ENCODE measurements at regions not wholly inside any gene's neighbourhood (a gene's known extent, or its start where the extent isn't known, plus 50 kb on each side); places are given as distances from the start of the nearest gene placed in this dataset.
A peak's percentile ranks its signal among the peaks of the same experiment; 100 is the strongest.
"Not testable (repeated sequence)": the region's sequence is repeated elsewhere in the genome, so short reads cannot be mapped to it uniquely, and the experiment has no call there.

DNA sequence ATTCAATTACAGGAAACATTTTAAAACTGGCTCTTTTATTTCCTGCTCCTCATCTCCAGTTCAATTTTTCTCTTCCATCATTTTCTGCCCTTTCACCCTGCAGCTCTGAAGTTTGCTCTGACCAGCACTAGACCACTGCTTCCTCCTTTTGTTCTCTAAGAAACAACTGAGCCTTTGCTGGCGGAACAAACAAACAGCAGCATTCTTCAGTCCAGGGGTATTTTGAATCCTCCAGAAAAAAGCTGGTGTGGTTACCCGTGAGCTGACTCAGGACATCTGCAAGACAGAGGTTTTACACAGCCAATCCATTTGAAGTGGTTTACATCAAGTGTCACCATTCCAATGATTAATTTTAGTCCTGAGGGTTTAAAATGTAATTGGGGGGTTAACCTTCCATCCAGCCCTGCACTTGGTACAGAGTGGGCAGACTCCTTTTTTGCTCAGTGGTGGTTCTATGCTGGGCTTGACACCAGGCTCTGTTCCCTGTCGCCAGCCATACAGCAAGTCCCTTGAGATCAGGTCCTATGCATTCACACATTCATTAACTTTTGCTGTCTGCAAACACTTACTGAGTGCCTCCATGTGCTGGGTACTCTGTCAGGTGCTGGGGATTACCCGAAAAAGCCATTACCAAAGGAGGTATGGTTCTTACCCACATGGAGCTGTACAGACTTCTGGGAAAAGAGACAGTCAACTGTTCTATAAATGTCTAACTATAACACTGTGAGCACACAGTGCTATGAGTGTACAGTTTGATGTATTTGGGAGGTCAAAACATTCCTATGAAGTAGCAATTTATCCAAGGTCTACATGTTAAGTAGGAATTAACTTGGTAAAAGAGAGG, 909.4 kb upstream of the GYPC start:
- no peaks in the 10 kb centered on the region for H3K4me1 ChIP-seq (ENCODE audit: low read depth)
- intact Hi-C loops (cut with DNase I, micrococcal nuclease), result no loop called here
- H3K4me3 ChIP-seq, result no peak overlapping the region
- TF ChIP-seq, protein P1, sequence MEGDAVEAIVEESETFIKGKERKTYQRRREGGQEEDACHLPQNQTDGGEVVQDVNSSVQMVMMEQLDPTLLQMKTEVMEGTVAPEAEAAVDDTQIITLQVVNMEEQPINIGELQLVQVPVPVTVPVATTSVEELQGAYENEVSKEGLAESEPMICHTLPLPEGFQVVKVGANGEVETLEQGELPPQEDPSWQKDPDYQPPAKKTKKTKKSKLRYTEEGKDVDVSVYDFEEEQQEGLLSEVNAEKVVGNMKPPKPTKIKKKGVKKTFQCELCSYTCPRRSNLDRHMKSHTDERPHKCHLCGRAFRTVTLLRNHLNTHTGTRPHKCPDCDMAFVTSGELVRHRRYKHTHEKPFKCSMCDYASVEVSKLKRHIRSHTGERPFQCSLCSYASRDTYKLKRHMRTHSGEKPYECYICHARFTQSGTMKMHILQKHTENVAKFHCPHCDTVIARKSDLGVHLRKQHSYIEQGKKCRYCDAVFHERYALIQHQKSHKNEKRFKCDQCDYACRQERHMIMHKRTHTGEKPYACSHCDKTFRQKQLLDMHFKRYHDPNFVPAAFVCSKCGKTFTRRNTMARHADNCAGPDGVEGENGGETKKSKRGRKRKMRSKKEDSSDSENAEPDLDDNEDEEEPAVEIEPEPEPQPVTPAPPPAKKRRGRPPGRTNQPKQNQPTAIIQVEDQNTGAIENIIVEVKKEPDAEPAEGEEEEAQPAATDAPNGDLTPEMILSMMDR (IDR thresholded peaks at IDR 0.05), result no peak
- DNase-seq (no peak), ATAC-seq (no peak)
- no peaks in the 10 kb centered on the region for H3K9me3 ChIP-seq
- no peaks in the 10 kb centered on the region for H3K36me3 ChIP-seq (ENCODE audit: low read depth)

DNA sequence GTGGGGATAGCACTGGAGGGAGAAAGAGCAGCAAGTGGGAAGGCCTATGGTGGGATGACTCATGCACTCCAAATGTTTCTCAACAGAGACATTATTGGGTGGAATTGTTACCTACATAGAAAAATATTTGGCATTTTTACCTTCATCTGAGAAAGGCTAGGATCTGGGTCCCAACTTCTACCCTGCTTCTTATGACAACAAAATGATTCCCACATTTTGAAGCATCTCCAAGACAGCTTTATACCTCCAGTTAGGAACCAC, 908.9 kb upstream of the GYPC start:
- DNase-seq, result no peak
- Histone ChIP-seq H3K9me3 (no peaks in the 10 kb centered on the region), H3K4me1 (ENCODE audit: low read depth) (no peaks in the 10 kb centered on the region), H3K4me3 (no peak overlapping the region), H3K36me3 (ENCODE audit: low read depth) (no peaks in the 10 kb centered on the region)
- no peak for ATAC-seq
- intact Hi-C loops (cut with DNase I, micrococcal nuclease), result no loop called here
- TF ChIP-seq, protein P1 (IDR thresholded peaks at IDR 0.05), result no peak

DNA sequence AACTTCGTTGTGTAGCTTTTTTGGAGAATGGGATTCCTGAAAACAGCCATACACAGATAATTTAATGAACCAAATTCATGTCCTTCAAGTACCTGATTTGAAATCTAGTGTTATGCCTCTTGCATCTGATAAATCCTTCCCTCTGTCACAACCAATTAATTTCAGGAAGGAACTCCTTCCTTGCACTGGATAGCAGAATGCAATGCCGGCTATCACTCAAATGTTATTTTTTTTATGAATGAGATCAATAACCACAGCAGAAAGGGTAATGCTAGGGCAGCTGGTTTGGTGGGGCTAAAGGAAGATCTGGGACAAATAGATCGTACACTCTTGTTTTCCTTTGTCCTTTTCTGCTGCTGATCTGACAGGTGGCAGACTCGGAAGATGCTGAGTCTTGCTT, 899.5 kb upstream of the GYPC start:
- intact Hi-C loops (cut with DNase I, micrococcal nuclease), result no loop called here
- no peak for DNase-seq
- ATAC-seq, result no peak
- Histone ChIP-seq H3K9me3 (no peaks in the 10 kb centered on the region), H3K4me3 (no peak overlapping the region), H3K4me1 (ENCODE audit: low read depth) (no peaks in the 10 kb centered on the region), H3K36me3 (ENCODE audit: low read depth) (no peaks in the 10 kb centered on the region)
- TF ChIP-seq, protein P1 (IDR thresholded peaks at IDR 0.05), result no peak

DNA sequence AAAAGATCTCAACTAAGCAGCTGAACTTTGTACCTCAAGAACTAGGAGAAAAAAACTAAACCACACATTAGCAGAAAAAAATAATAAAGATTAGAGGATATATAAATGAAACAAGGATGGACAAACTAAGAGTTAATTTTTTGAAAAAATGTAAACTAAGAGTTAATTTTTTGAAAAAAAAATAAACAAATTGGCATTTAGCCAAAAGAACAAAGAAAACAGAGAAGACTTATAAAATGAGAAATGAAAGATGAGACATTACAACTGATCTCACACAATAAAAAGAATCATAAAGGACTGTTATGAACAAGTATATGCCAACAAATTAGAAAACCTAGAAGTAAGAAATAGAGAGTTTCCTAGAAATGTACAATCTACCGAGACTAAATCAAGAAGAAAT, 859.2 kb upstream of the GYPC start:
- Histone ChIP-seq H3K4me3 (no peak overlapping the region), H3K9me3 (no peaks in the 10 kb centered on the region), H3K4me1 (ENCODE audit: low read depth) (no peaks in the 10 kb centered on the region), H3K36me3 (ENCODE audit: low read depth) (no peaks in the 10 kb centered on the region)
- no peak for DNase-seq
- ATAC-seq, result no peak
- TF ChIP-seq, protein P1 (IDR thresholded peaks at IDR 0.05), result no peak
- intact Hi-C loops (cut with DNase I, micrococcal nuclease), result no loop called here

DNA sequence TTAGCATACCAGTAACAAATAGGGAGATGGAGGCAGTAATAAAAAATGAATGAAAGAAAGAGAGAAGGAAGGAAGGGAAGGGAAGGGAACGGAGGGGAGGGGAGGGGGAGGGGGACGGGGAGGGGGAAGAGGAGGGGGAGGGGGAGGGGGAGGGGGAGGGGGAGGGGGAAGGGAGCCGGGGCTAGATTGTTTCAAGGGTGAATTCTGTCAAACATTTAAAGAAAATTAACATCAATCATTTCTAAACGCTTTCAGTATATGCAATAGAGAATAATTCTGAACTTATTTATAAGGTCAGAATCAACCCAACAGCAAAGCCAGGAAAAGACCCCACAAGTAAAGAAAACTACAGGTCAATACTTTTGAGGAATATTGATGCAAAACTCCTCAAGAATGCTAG, 858.8 kb upstream of the GYPC start:
- Histone ChIP-seq H3K9me3 (no peaks in the 10 kb centered on the region), H3K4me3 (no peak overlapping the region), H3K4me1 (ENCODE audit: low read depth) (no peaks in the 10 kb centered on the region), H3K36me3 (ENCODE audit: low read depth) (no peaks in the 10 kb centered on the region)
- no peak for ATAC-seq
- intact Hi-C loops (cut with DNase I, micrococcal nuclease), result no loop called here
- DNase-seq, result no peak
- TF ChIP-seq, protein P1 (IDR thresholded peaks at IDR 0.05), result no peak

DNA sequence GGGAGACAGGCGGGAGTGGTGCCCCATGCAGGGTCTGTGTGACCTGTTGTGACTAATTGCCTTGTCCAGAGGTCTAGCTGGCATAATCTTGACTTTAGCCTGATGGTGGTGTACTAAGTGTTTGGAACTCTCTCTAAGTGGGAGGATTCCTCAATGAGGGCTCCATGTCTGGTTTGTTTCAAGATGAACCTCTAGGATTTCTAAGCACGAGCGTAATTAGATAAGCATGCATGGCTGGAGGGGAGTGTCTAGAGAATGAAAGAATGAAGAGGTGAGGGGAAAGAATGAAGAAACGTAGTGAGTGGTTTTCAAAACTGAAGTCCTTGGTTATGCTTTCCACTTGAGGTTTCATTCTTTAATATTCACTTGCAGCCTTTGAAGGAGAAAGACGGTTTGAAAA, 833.2 kb upstream of the GYPC start:
- no peaks in the 10 kb centered on the region for H3K4me1 ChIP-seq (ENCODE audit: low read depth)
- DNase-seq (no peak), ATAC-seq (no peak)
- intact Hi-C loops (cut with DNase I, micrococcal nuclease), result no loop called here
- no peaks in the 10 kb centered on the region for H3K9me3 ChIP-seq
- H3K4me3 ChIP-seq, result no peak overlapping the region
- TF ChIP-seq, protein P1 (IDR thresholded peaks at IDR 0.05), result no peak
- H3K36me3 ChIP-seq (ENCODE audit: low read depth), result no peaks in the 10 kb centered on the region

DNA sequence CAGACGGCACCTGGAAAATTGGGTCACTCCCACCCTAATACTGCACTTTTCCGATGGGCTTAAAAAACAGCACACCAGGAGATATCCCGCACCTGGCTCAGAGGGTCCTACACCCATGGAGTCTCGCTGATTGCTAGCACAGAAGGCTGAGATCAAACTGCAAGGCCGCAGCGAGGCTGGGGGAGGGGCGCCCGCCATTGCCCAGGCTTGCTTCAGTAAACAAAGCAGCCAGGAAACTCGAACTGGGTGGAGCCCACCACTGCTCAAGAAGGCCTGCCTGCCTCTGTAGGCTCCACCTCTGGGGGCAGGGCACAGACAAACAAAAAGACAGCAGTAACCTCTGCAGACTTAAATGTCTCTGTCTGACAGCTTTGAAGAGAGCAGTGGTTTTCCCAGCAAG, 830.2 kb upstream of the GYPC start:
- H3K4me1 ChIP-seq (ENCODE audit: low read depth); ATAC-seq; H3K36me3 ChIP-seq (ENCODE audit: low read depth); H3K9me3 ChIP-seq; H3K4me3 ChIP-seq; intact Hi-C loops (cut with DNase I, micrococcal nuclease): not testable (repeated sequence)
- peak in 1 of 3 donors; percentile 4 for DNase-seq

Measured in mucosa of descending colon (tissue), 3 donors.